Right atrium auricular region (tissue), 2 donors: ENCODE measurements at regions not wholly inside any gene's neighbourhood (a gene's known extent, or its start where the extent isn't known, plus 50 kb on each side); places are given as distances from the start of the nearest gene placed in this dataset.

ENCODE experiments used
- DNase-seq: peaks from one replicate; pipeline ENCODE4 v3.0.0-alpha.2; 2019; ENCODE audit warnings: low spot score
- H3K27ac ChIP-seq, 2 donors: fragments of 200-600 bp; sonication (generic); 1 replicate in 1 of 2; 2 replicates in 1 of 2; pipeline ENCODE4 v1.5.1; 2016 to 2019
- H3K27me3 ChIP-seq, 2 donors: fragments of 200-600 bp; sonication (generic); one replicate each; pipeline versions ENCODE4 v1.5.1 to v1.6.0; 2017 to 2019
- H3K36me3 ChIP-seq: fragments of 200-600 bp; sonication (generic); one replicate; pipeline ENCODE4 v1.5.1; 2016
- H3K4me1 ChIP-seq, 2 donors: fragments of 200-600 bp; sonication (generic); one replicate each; pipeline versions ENCODE4 v1.5.1 to v1.6.0; 2017 to 2019
- H3K4me3 ChIP-seq, 2 donors: fragments of 200-600 bp; sonication (generic); 1 replicate in 1 of 2; 2 replicates in 1 of 2; pipeline ENCODE4 v1.5.1; 2017 to 2019; ENCODE audit warnings: mild to moderate bottlenecking in 1 of 2, moderate library complexity in 1 of 2
- H3K9me3 ChIP-seq, 2 donors: fragments of 200-600 bp; sonication (generic); one replicate each; pipeline ENCODE4 v1.5.1; 2019
- CTCF ChIP-seq, 2 donors: fragments of 200-600 bp; sonication (generic); IDR thresholded peaks; one replicate each; pipeline ENCODE4 v1.5.1; 2019; ENCODE audit warnings: antibody characterized with exemption in 2 of 2

DNA sequence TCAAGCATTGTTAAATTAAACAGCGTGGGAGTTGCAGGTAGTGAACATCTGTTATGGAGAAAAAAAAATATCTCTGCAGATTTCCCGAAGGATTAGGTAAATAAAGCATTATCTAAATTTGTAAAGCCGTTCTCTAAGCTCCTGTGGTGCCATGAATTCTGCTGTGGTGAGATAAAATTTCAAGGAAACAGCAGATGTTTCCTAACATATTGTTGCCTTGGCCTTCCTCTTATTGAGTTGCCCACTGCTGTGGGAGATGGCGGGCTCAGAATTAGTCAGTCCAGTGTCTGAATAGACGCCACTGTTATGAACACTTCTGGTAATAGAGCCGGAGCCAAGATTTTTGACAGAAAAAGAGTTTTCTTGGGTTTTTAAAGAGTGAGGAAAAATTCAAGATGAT, 82.6 kb upstream of the ELMO1 start:
- H3K4me1 ChIP-seq = no peaks in the 10 kb centered on the region
- no peaks in the 10 kb centered on the region for H3K9me3 ChIP-seq
- H3K36me3 ChIP-seq = no peaks in the 10 kb centered on the region
- DNase-seq = no peak
- TF ChIP-seq CTCF (IDR thresholded peaks at IDR 0.05) = no peak
- H3K27me3 ChIP-seq = no peaks in the 10 kb centered on the region
- H3K4me3 ChIP-seq = no peak overlapping the region
- H3K27ac ChIP-seq = no peak overlapping the region

DNA sequence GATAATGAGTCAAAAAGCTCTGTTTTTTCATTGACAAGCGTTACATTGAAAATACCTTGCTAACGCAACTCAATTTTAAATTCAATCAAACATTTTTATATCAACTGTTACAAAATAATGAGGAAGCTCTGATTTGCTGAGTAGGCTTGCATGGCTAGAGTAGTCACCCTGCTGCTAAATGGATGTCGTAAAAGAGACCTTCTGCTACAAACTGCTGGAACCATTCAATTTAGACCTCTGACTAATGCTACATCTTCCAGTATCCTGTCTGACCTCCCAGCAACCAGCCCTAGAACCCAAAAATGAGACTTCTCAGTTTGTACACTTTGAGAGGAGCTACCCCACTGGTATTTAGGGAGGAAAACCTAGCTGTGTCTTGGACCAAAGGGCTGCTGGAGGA, 84.0 kb upstream of the ELMO1 start:
- no peak for TF ChIP-seq CTCF (IDR thresholded peaks at IDR 0.05)
- no peak overlapping the region for H3K27ac ChIP-seq
- no peaks in the 10 kb centered on the region for H3K4me1 ChIP-seq
- H3K4me3 ChIP-seq = no peak overlapping the region
- no peaks in the 10 kb centered on the region for H3K9me3 ChIP-seq
- H3K27me3 ChIP-seq = no peaks in the 10 kb centered on the region
- no peaks in the 10 kb centered on the region for H3K36me3 ChIP-seq
- DNase-seq = no peak

DNA sequence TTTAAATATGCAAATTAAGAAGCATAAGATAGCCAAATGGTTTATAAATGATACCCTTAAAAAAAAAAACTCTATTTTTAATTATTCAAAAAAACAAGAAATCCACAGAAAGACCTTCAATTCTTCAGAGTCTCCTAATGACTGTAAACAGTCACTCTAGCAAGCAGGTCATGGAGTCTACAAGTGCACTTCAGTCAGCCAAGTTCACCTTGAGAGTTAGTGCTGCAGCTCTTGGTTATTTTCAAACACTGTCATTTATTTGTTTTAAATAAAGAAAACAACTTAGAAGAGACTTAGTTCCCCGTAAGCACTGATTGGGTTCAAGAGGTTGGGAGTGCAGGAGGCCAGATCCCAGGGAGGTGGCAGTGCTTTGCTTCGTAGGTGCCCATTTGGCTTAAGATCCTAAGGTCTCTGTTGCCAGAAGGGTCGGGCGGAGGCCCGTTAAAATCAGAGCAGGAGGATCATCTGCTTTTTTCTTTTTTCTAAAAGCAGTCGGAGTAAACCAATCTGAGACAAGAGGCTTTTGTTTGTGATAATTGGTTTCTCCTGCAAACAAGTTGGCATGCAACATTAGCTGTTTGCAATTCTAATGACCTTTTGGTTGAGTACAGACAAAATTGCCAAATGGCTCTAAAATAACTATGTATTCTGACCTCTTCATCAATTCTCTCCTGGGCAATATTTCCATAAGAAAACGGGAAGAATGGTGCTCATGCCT, 86.4 kb upstream of the ELMO1 start:
- H3K27ac ChIP-seq = no peak overlapping the region
- H3K4me3 ChIP-seq = no peak overlapping the region
- DNase-seq = no peak
- no peaks in the 10 kb centered on the region for H3K27me3 ChIP-seq
- no peak for TF ChIP-seq CTCF (IDR thresholded peaks at IDR 0.05)
- H3K9me3 ChIP-seq = no peaks in the 10 kb centered on the region
- no peaks in the 10 kb centered on the region for H3K36me3 ChIP-seq
- H3K4me1 ChIP-seq = no peaks in the 10 kb centered on the region

GRCh38 chr7:37535841-37536240, 87.2 kb upstream of the ELMO1 start:
- Histone ChIP-seq H3K27ac (no peak overlapping the region), H3K4me1 (no peaks in the 10 kb centered on the region), H3K4me3 (no peak overlapping the region), H3K9me3 (no peaks in the 10 kb centered on the region), H3K27me3 (no peaks in the 10 kb centered on the region), H3K36me3 (no peaks in the 10 kb centered on the region)
- no peak for DNase-seq
- no peak for TF ChIP-seq CTCF (IDR thresholded peaks at IDR 0.05)

DNA sequence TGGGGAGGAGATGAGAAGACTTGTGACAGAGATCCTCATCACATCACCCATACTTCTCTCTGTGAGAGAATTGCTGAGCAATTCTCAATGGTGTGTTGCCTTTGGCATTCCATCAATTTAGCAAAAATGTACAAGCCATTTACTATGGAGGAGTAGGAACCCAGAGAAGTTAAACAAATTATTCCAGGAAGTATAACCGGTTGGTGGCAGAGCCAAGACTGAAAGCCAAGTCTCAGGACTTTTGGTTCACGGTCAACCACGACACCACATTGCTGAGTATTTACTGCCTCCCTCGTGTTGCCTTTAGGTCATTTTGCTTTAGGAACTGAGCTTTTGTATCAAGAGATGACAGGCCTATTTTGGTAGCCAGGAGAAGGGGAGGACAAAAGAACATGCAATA, 88.0 kb upstream of the ELMO1 start:
- H3K4me1 ChIP-seq = no peaks in the 10 kb centered on the region
- no peak for TF ChIP-seq CTCF (IDR thresholded peaks at IDR 0.05)
- no peak for DNase-seq
- H3K9me3 ChIP-seq = no peaks in the 10 kb centered on the region
- no peak overlapping the region for H3K27ac ChIP-seq
- H3K36me3 ChIP-seq = no peaks in the 10 kb centered on the region
- no peaks in the 10 kb centered on the region for H3K27me3 ChIP-seq
- no peak overlapping the region for H3K4me3 ChIP-seq

- no peaks in the 10 kb centered on the region for H3K27me3 ChIP-seq
- no peaks in the 10 kb centered on the region for H3K36me3 ChIP-seq
- no peaks in the 10 kb centered on the region for H3K4me1 ChIP-seq
- H3K4me3 ChIP-seq = no peak overlapping the region
- no peak for TF ChIP-seq CTCF (IDR thresholded peaks at IDR 0.05)
- H3K27ac ChIP-seq = no peak overlapping the region
- DNase-seq = no peak
- no peaks in the 10 kb centered on the region for H3K9me3 ChIP-seq
Observed at GRCh38 chr7:37537439-37537838, 88.8 kb upstream of the ELMO1 start.
